ENCODE measurements at regions not wholly inside any gene's neighbourhood (a gene's known extent, or its start where the extent isn't known, plus 50 kb on each side); places are given as distances from the start of the nearest gene placed in this dataset.

GRCh38 chr16:6797223-6797622 lies 535.4 kb upstream of the RBFOX1 start:
- no peaks in the 10 kb centered on the region for H3K36me3 Mint-ChIP-seq (ENCODE audit: low read depth)
- peaks cover 43% of the 10 kb centered on the region for H3K9me3 Mint-ChIP-seq (ENCODE audit: low read depth)
- TF ChIP-seq CTCF (IDR thresholded peaks at IDR 0.05): no peak
- H3K27me3 Mint-ChIP-seq (ENCODE audit: low read depth): no peaks in the 10 kb centered on the region
- H3K4me3 Mint-ChIP-seq (ENCODE audit: unreplicated experiment): no peak overlapping the region
- no peaks in the 10 kb centered on the region for H3K4me1 Mint-ChIP-seq (ENCODE audit: low read depth)
- DNase-seq (ENCODE audit: low spot score): no peak
- no peak overlapping the region for H3K27ac Mint-ChIP-seq (ENCODE audit: unreplicated experiment)

- no peak overlapping the region for H3K27ac Mint-ChIP-seq (ENCODE audit: unreplicated experiment)
- no peak for DNase-seq (ENCODE audit: low spot score)
- TF ChIP-seq CTCF (IDR thresholded peaks at IDR 0.05): no peak
- H3K27me3 Mint-ChIP-seq (ENCODE audit: low read depth): no peaks in the 10 kb centered on the region
- peaks cover 8% of the 10 kb centered on the region for H3K9me3 Mint-ChIP-seq (ENCODE audit: low read depth)
- H3K4me3 Mint-ChIP-seq (ENCODE audit: unreplicated experiment): no peak overlapping the region
- H3K36me3 Mint-ChIP-seq (ENCODE audit: low read depth): no peaks in the 10 kb centered on the region
- H3K4me1 Mint-ChIP-seq (ENCODE audit: low read depth): no peaks in the 10 kb centered on the region
These were observed 555.0 kb upstream of the RBFOX1 start for GRCh38 chr16:6777624-6778023.

GRCh38 chr16:6775712-6776111 lies 556.9 kb upstream of the RBFOX1 start:
- Mint-ChIP-seq H3K9me3 (ENCODE audit: low read depth) (peaks cover 4% of the 10 kb centered on the region), H3K4me3 (ENCODE audit: unreplicated experiment) (no peak overlapping the region), H3K36me3 (ENCODE audit: low read depth) (no peaks in the 10 kb centered on the region), H3K27me3 (ENCODE audit: low read depth) (no peaks in the 10 kb centered on the region), H3K4me1 (ENCODE audit: low read depth) (no peaks in the 10 kb centered on the region), H3K27ac (ENCODE audit: unreplicated experiment) (no peak overlapping the region)
- DNase-seq (ENCODE audit: low spot score): no peak
- TF ChIP-seq CTCF (IDR thresholded peaks at IDR 0.05): no peak

GRCh38 chr16:6771956-6772355 lies 560.7 kb upstream of the RBFOX1 start:
- TF ChIP-seq CTCF (IDR thresholded peaks at IDR 0.05): no peak
- no peak for DNase-seq (ENCODE audit: low spot score)
- Mint-ChIP-seq H3K27me3 (ENCODE audit: low read depth) (no peaks in the 10 kb centered on the region), H3K36me3 (ENCODE audit: low read depth) (no peaks in the 10 kb centered on the region), H3K27ac (ENCODE audit: unreplicated experiment) (no peak overlapping the region), H3K4me3 (ENCODE audit: unreplicated experiment) (no peak overlapping the region), H3K4me1 (ENCODE audit: low read depth) (no peaks in the 10 kb centered on the region), H3K9me3 (ENCODE audit: low read depth) (no peaks in the 10 kb centered on the region)

- no peak overlapping the region for H3K27ac Mint-ChIP-seq (ENCODE audit: unreplicated experiment)
- H3K4me1 Mint-ChIP-seq (ENCODE audit: low read depth): no peaks in the 10 kb centered on the region
- no peaks in the 10 kb centered on the region for H3K27me3 Mint-ChIP-seq (ENCODE audit: low read depth)
- no peak for TF ChIP-seq CTCF (IDR thresholded peaks at IDR 0.05)
- H3K36me3 Mint-ChIP-seq (ENCODE audit: low read depth): no peaks in the 10 kb centered on the region
- peaks cover 5% of the 10 kb centered on the region for H3K9me3 Mint-ChIP-seq (ENCODE audit: low read depth)
- DNase-seq (ENCODE audit: low spot score): no peak
- H3K4me3 Mint-ChIP-seq (ENCODE audit: unreplicated experiment): no peak overlapping the region
These were observed 579.1 kb upstream of the RBFOX1 start for GRCh38 chr16:6753553-6753952.

All from chondrocyte (in vitro differentiated cells).